ENCODE measurements at regions not wholly inside any gene's neighbourhood (a gene's known extent, or its start where the extent isn't known, plus 50 kb on each side); places are given as distances from the start of the nearest gene placed in this dataset.
A peak's percentile ranks its signal among the peaks of the same experiment; 100 is the strongest.

- intact Hi-C loops (cut with DNase I): no loop called here
- DNase-seq (no peak), ATAC-seq (ENCODE audit: poor library complexity) (no peak)
Observed at GRCh38 chr12:70122804-70123203, 120.4 kb upstream of the CNOT2 start.

GRCh38 chr12:70149013-70149412 is 94.2 kb upstream of the CNOT2 start:
- intact Hi-C loops (cut with DNase I): no loop called here
- ATAC-seq (ENCODE audit: poor library complexity) (no peak), DNase-seq (no peak)

GRCh38 chr12:70149665-70150064 is 93.6 kb upstream of the CNOT2 start:
- ATAC-seq (ENCODE audit: poor library complexity) (no peak), DNase-seq (no peak)
- intact Hi-C loops (cut with DNase I): no loop called here

- DNase-seq (no peak), ATAC-seq (ENCODE audit: poor library complexity) (no peak)
- intact Hi-C loops (cut with DNase I): no loop called here
Observed at GRCh38 chr12:70150230-70150629, 93.0 kb upstream of the CNOT2 start.

GRCh38 chr12:70151993-70152392 is 91.2 kb upstream of the CNOT2 start:
- intact Hi-C loops (cut with DNase I): no loop called here
- DNase-seq: no peak
- ATAC-seq (ENCODE audit: poor library complexity): no peak

- no peak for ATAC-seq (ENCODE audit: poor library complexity)
- intact Hi-C loops (cut with DNase I): no loop called here
- DNase-seq: no peak
Observed at GRCh38 chr12:70154087-70154638, 89.1 kb upstream of the CNOT2 start.

GRCh38 chr12:70154960-70155589 is 88.2 kb upstream of the CNOT2 start:
- DNase-seq (no peak), ATAC-seq (ENCODE audit: poor library complexity) (no peak)
- intact Hi-C loops (cut with DNase I): no loop called here

- DNase-seq: no peak
- ATAC-seq (ENCODE audit: poor library complexity): no peak
- intact Hi-C loops (cut with DNase I): no loop called here
Observed at GRCh38 chr12:70157099-70157498, 86.1 kb upstream of the CNOT2 start.

GRCh38 chr12:70165450-70165849 is 77.8 kb upstream of the CNOT2 start:
- ATAC-seq (ENCODE audit: poor library complexity) (no peak), DNase-seq (no peak)
- intact Hi-C loops (cut with DNase I): no loop called here

- no peak for ATAC-seq (ENCODE audit: poor library complexity)
- intact Hi-C loops (cut with DNase I): no loop called here
- no peak for DNase-seq
Observed at GRCh38 chr12:70176290-70176689, 66.9 kb upstream of the CNOT2 start.

- ATAC-seq (ENCODE audit: poor library complexity): peak; percentile 43
- DNase-seq: no peak
- intact Hi-C loops (cut with DNase I): no loop called here
Observed at GRCh38 chr12:70177631-70178030, 65.6 kb upstream of the CNOT2 start.

- DNase-seq (no peak), ATAC-seq (ENCODE audit: poor library complexity) (peak; percentile 66)
- intact Hi-C loops (cut with DNase I): no loop called here
Observed at GRCh38 chr12:70178038-70178437, 65.2 kb upstream of the CNOT2 start.

GRCh38 chr12:70180130-70180529 is 63.1 kb upstream of the CNOT2 start:
- ATAC-seq (ENCODE audit: poor library complexity) (no peak), DNase-seq (no peak)
- intact Hi-C loops (cut with DNase I): no loop called here

- intact Hi-C loops (cut with DNase I): no loop called here
- no peak for ATAC-seq (ENCODE audit: poor library complexity)
- DNase-seq: no peak
Observed at GRCh38 chr12:70185301-70185700, 57.9 kb upstream of the CNOT2 start.

GRCh38 chr12:70186436-70186835 is 56.8 kb upstream of the CNOT2 start:
- intact Hi-C loops (cut with DNase I): no loop called here
- DNase-seq: no peak
- ATAC-seq (ENCODE audit: poor library complexity): no peak

GRCh38 chr12:70190262-70191010 is 52.8 kb upstream of the CNOT2 start:
- intact Hi-C loops (cut with DNase I): no loop called here
- DNase-seq: no peak
- ATAC-seq (ENCODE audit: poor library complexity): no peak
